ENCODE measurements at regions not wholly inside any gene's neighbourhood (a gene's known extent, or its start where the extent isn't known, plus 50 kb on each side); places are given as distances from the start of the nearest gene placed in this dataset.

DNA sequence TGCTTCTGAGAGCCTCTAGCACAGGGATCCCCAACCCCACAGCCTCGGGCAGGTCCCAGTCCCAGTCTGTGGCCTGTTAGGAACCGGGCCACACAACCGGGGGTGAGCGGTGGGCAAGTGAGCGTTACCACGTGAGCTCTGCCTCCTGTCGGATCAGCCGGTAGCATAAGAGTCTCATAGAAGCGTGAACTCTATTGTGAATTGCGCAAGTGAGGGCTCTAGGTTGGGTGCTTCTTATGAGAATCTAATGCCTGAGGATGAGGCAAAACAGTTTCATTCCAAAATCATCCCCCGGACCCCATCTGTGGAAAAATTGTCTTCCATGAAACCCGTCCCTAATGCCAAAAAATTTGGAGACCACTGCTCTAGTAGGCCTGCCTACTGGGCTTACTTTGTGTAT lies 87.0 kb upstream of the UBL3 start:
- TF ChIP-seq POLR2A (IDR thresholded peaks at IDR 0.05) = no peak
- TF ChIP-seq, protein P1, sequence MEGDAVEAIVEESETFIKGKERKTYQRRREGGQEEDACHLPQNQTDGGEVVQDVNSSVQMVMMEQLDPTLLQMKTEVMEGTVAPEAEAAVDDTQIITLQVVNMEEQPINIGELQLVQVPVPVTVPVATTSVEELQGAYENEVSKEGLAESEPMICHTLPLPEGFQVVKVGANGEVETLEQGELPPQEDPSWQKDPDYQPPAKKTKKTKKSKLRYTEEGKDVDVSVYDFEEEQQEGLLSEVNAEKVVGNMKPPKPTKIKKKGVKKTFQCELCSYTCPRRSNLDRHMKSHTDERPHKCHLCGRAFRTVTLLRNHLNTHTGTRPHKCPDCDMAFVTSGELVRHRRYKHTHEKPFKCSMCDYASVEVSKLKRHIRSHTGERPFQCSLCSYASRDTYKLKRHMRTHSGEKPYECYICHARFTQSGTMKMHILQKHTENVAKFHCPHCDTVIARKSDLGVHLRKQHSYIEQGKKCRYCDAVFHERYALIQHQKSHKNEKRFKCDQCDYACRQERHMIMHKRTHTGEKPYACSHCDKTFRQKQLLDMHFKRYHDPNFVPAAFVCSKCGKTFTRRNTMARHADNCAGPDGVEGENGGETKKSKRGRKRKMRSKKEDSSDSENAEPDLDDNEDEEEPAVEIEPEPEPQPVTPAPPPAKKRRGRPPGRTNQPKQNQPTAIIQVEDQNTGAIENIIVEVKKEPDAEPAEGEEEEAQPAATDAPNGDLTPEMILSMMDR (IDR thresholded peaks at IDR 0.05) = no peak

Measured in breast epithelium (tissue), 3 donors.